NB4 (cell line): ENCODE measurements at regions not wholly inside any gene's neighbourhood (a gene's known extent, or its start where the extent isn't known, plus 50 kb on each side); places are given as distances from the start of the nearest gene placed in this dataset.

Experiments used
- CTCF ChIP-seq: IDR thresholded peaks from one replicate; pipeline ENCODE4 v1.5.1; 2012; ENCODE audit warnings: low read depth, low read length
- POLR2A ChIP-seq: IDR thresholded peaks from 2 replicates; pipeline ENCODE4 v1.6.1; 2011; ENCODE audit warnings: mild to moderate bottlenecking; ENCODE audit not compliant: insufficient read length; ENCODE audit errors: extremely low read depth
- TF ChIP-seq, protein P1 (sequence below): IDR thresholded peaks from 2 replicates; pipeline ENCODE4 v1.6.1; 2011; ENCODE audit warnings: low read depth, low read length

DNA sequence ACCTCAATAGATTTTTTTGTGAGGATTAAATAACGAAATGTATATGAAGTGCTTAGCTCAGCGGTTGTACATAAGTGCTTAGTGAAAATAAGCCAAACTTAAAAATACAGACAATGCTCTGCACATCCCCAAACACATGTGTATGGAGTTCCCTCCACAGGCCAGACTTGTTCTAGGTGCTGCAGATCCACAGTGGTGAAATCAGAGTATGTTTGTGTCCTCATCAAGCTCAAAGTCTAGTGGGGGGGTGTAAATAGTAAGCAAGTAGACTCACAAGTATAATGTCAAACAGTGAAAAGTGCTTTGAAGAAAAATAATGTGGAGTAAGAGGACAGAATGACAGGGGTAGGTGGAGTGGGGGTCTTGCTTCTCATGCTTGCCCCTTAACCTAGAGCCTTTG lies 157.4 kb upstream of the SPRY4 start:
- TF ChIP-seq CTCF (no peak), POLR2A (no peak)
- TF ChIP-seq, protein P1, sequence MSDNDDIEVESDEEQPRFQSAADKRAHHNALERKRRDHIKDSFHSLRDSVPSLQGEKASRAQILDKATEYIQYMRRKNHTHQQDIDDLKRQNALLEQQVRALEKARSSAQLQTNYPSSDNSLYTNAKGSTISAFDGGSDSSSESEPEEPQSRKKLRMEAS: no peak
